ENCODE measurements at regions not wholly inside any gene's neighbourhood (a gene's known extent, or its start where the extent isn't known, plus 50 kb on each side); places are given as distances from the start of the nearest gene placed in this dataset.
"Not testable (repeated sequence)": the region's sequence is repeated elsewhere in the genome, so short reads cannot be mapped to it uniquely, and the experiment has no call there.

DNA sequence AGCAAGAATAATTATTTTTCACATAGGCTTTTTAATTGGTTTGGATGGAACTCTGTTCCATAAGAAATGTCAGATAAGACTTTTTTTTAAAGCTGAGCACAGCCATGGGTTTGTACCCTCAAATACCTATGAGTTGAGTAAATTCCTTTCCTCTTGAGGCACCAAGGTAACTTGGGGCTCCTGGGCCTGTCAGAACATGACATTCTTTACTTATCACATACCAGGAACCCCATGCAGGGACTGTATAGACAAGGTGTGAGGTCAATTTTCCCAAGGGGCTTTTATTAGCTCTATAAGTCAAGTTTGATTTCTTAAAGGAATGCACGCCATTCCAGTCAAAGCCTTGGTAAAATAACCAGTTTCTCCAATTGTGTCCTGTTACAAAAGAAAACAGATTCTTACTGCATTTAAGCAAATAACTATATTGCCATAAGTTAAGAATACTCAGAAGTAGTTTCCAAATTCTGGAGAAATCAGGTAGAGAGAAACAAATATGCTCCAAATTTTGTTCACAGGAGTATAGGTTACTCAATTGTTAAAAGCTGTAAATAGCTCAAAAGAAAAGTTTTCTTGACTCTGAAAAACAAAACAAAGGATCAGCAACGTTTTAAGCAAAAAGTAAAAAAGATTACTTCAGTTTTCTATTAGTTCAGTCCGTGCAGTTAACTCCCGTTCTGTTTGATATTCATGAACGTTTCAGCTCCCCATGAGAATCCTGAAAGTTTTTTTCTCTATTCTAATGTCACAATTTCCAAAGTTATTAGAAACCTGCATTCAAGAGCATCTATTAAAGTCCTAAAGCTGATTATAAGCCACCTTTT is 167.5 kb upstream of the NAMPT start:
- no peak for DNase-seq (ENCODE audit: low read depth, low spot score)
- no peaks in the 10 kb centered on the region; the same call in 1 of the 2 replicates for H3K9me3 ChIP-seq (ENCODE audit: control insufficient read depth, insufficient read depth, low read length)
- no CpG with 5 or more reads among the region's 5 CpGs for WGBS (ENCODE audit: insufficient coverage, insufficient read length)

GRCh38 chr7:106451171-106451570 is 166.4 kb upstream of the NAMPT start:
- H3K27ac ChIP-seq (ENCODE audit: low read length) = no peak overlapping the region
- H3K27me3 ChIP-seq (ENCODE audit: control insufficient read depth, insufficient read depth, low read length) = no peaks in the 10 kb centered on the region
- H3K4me3 ChIP-seq (ENCODE audit: low read length) = no peak overlapping the region
- DNase-seq (ENCODE audit: low read depth, low spot score) = no peak
- WGBS (ENCODE audit: insufficient coverage, insufficient read length) = no CpG with 5 or more reads among the region's 4 CpGs
- H3K4me1 ChIP-seq (ENCODE audit: control insufficient read depth, insufficient read depth, low read length) = no peaks in the 10 kb centered on the region
- H3K36me3 ChIP-seq (ENCODE audit: control insufficient read depth, insufficient read depth, low read length) = no peaks in the 10 kb centered on the region
- H3K9me3 ChIP-seq (ENCODE audit: control insufficient read depth, insufficient read depth, low read length) = no peaks in the 10 kb centered on the region; the same call in 1 of the 2 replicates

More for the DNA sequence above, 167.5 kb upstream of the NAMPT start:
- Histone ChIP-seq H3K27ac (ENCODE audit: low read length) (no peak overlapping the region), H3K36me3 (ENCODE audit: control insufficient read depth, insufficient read depth, low read length) (no peaks in the 10 kb centered on the region), H3K4me1 (ENCODE audit: control insufficient read depth, insufficient read depth, low read length) (no peaks in the 10 kb centered on the region), H3K27me3 (ENCODE audit: control insufficient read depth, insufficient read depth, low read length) (no peaks in the 10 kb centered on the region), H3K4me3 (ENCODE audit: low read length) (no peak overlapping the region)

- Histone ChIP-seq H3K4me1 (ENCODE audit: control insufficient read depth, insufficient read depth, low read length) (no peaks in the 10 kb centered on the region), H3K9me3 (ENCODE audit: control insufficient read depth, insufficient read depth, low read length) (no peaks in the 10 kb centered on the region; the same call in 1 of the 2 replicates), H3K27me3 (ENCODE audit: control insufficient read depth, insufficient read depth, low read length) (no peaks in the 10 kb centered on the region), H3K4me3 (ENCODE audit: low read length) (no peak overlapping the region), H3K36me3 (ENCODE audit: control insufficient read depth, insufficient read depth, low read length) (no peaks in the 10 kb centered on the region), H3K27ac (ENCODE audit: low read length) (no peak overlapping the region)
- WGBS (ENCODE audit: insufficient coverage, insufficient read length) = no CpG with 5 or more reads among the region's 3 CpGs
- no peak for DNase-seq (ENCODE audit: low read depth, low spot score)
These were observed 165.9 kb upstream of the NAMPT start for GRCh38 chr7:106450716-106451115.

- no peak for DNase-seq (ENCODE audit: low read depth, low spot score)
- no peak overlapping the region for H3K27ac ChIP-seq (ENCODE audit: low read length)
These were observed 164.4 kb upstream of the NAMPT start for GRCh38 chr7:106448992-106449859.

DNA sequence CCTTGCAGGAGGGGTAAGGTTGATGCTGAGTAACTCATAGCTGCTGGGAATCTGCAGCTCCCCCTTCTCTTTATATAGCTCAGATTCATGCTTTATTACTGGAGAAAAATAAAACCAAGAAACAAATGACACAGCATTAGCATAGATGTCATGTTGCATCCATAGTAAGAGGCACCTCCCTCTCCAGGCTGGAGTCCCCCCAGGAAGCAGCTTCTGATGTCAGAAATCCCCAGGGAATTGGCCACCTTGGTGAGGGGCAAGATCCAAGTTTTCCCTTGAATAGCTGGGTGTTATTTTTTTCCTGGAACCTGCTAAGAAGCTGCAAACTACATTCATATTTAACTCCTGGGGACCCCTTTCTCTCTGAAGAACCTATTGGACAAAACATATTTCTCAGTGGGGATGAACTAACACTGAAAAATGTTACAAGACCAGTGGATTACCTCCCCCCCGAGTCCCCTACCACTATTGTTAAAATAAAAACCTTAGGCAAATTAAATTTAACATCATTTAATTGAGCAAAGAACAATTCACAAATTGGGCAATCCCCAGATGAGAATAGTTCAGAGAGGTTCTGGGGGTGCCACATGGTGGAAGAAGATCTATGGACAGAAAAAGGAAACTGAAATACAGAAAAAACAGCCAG is 163.7 kb upstream of the NAMPT start:
- no peaks in the 10 kb centered on the region for H3K4me1 ChIP-seq (ENCODE audit: control insufficient read depth, insufficient read depth, low read length)
- no peak overlapping the region for H3K27ac ChIP-seq (ENCODE audit: low read length)
- no CpG with 5 or more reads among the region's 1 CpG for WGBS (ENCODE audit: insufficient coverage, insufficient read length)
- H3K9me3 ChIP-seq (ENCODE audit: control insufficient read depth, insufficient read depth, low read length) = no peaks in the 10 kb centered on the region; the same call in 1 of the 2 replicates
- no peak overlapping the region for H3K4me3 ChIP-seq (ENCODE audit: low read length)
- no peak for DNase-seq (ENCODE audit: low read depth, low spot score)
- no peaks in the 10 kb centered on the region for H3K36me3 ChIP-seq (ENCODE audit: control insufficient read depth, insufficient read depth, low read length)
- no peaks in the 10 kb centered on the region for H3K27me3 ChIP-seq (ENCODE audit: control insufficient read depth, insufficient read depth, low read length)

More at GRCh38 chr7:106448992-106449859, 164.4 kb upstream of the NAMPT start:
- H3K9me3 ChIP-seq (ENCODE audit: control insufficient read depth, insufficient read depth, low read length) = no peaks in the 10 kb centered on the region; the same call in 1 of the 2 replicates
- no peaks in the 10 kb centered on the region for H3K36me3 ChIP-seq (ENCODE audit: control insufficient read depth, insufficient read depth, low read length)
- no peak overlapping the region for H3K4me3 ChIP-seq (ENCODE audit: low read length)
- WGBS (ENCODE audit: insufficient coverage, insufficient read length) = no CpG with 5 or more reads among the region's 7 CpGs
- H3K27me3 ChIP-seq (ENCODE audit: control insufficient read depth, insufficient read depth, low read length) = no peaks in the 10 kb centered on the region
- H3K4me1 ChIP-seq (ENCODE audit: control insufficient read depth, insufficient read depth, low read length) = no peaks in the 10 kb centered on the region

GRCh38 chr7:106447318-106447847 is 162.6 kb upstream of the NAMPT start:
- Histone ChIP-seq H3K4me3 (ENCODE audit: low read length) (no peak overlapping the region), H3K27ac (ENCODE audit: low read length) (no peak overlapping the region), H3K36me3 (ENCODE audit: control insufficient read depth, insufficient read depth, low read length) (no peaks in the 10 kb centered on the region), H3K27me3 (ENCODE audit: control insufficient read depth, insufficient read depth, low read length) (no peaks in the 10 kb centered on the region), H3K4me1 (ENCODE audit: control insufficient read depth, insufficient read depth, low read length) (no peaks in the 10 kb centered on the region), H3K9me3 (ENCODE audit: control insufficient read depth, insufficient read depth, low read length) (no peaks in the 10 kb centered on the region; the same call in 1 of the 2 replicates)
- no peak for DNase-seq (ENCODE audit: low read depth, low spot score)
- no CpG with 5 or more reads among the region's 3 CpGs for WGBS (ENCODE audit: insufficient coverage, insufficient read length)

DNA sequence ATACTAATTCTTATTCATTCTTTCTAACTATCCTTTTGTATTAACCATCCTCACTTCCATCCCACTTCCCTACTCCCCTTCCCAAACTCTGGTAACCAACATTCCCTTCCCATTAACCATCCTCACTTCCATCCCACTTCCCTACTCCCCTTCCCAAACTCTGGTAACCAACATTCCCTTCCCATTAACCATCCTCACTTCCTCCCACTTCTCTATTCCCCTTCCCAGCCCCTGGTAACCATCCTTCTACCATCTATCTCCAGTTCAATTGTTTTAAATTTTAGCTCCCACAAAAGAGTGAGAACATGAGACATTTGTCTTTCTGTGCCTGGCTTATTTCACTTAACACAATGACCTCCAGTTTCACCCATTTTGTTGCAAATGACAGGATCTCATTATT is 160.6 kb upstream of the NAMPT start:
- H3K27me3 ChIP-seq (ENCODE audit: control insufficient read depth, insufficient read depth, low read length); H3K4me3 ChIP-seq (ENCODE audit: low read length); H3K36me3 ChIP-seq (ENCODE audit: control insufficient read depth, insufficient read depth, low read length); H3K9me3 ChIP-seq (ENCODE audit: control insufficient read depth, insufficient read depth, low read length); H3K27ac ChIP-seq (ENCODE audit: low read length); DNase-seq (ENCODE audit: low read depth, low spot score); H3K4me1 ChIP-seq (ENCODE audit: control insufficient read depth, insufficient read depth, low read length): not testable (repeated sequence)

- no CpG with 5 or more reads among the region's 1 CpG for WGBS (ENCODE audit: insufficient coverage, insufficient read length)
- no peak for DNase-seq (ENCODE audit: low read depth, low spot score)
These were observed 159.4 kb upstream of the NAMPT start for GRCh38 chr7:106444068-106444655.

GRCh38 chr7:106443156-106443555 is 158.4 kb upstream of the NAMPT start:
- Histone ChIP-seq H3K4me1 (ENCODE audit: control insufficient read depth, insufficient read depth, low read length) (no peaks in the 10 kb centered on the region), H3K9me3 (ENCODE audit: control insufficient read depth, insufficient read depth, low read length) (no peaks in the 10 kb centered on the region), H3K27ac (ENCODE audit: low read length) (no peak overlapping the region), H3K36me3 (ENCODE audit: control insufficient read depth, insufficient read depth, low read length) (no peaks in the 10 kb centered on the region), H3K4me3 (ENCODE audit: low read length) (no peak overlapping the region), H3K27me3 (ENCODE audit: control insufficient read depth, insufficient read depth, low read length) (no peaks in the 10 kb centered on the region)
- WGBS (ENCODE audit: insufficient coverage, insufficient read length) = no CpG with 5 or more reads among the region's 4 CpGs
- no peak for DNase-seq (ENCODE audit: low read depth, low spot score)

More at GRCh38 chr7:106444068-106444655, 159.4 kb upstream of the NAMPT start:
- Histone ChIP-seq H3K27me3 (ENCODE audit: control insufficient read depth, insufficient read depth, low read length) (no peaks in the 10 kb centered on the region), H3K9me3 (ENCODE audit: control insufficient read depth, insufficient read depth, low read length) (no peaks in the 10 kb centered on the region; the same call in 1 of the 2 replicates), H3K36me3 (ENCODE audit: control insufficient read depth, insufficient read depth, low read length) (no peaks in the 10 kb centered on the region), H3K27ac (ENCODE audit: low read length) (no peak overlapping the region), H3K4me1 (ENCODE audit: control insufficient read depth, insufficient read depth, low read length) (no peaks in the 10 kb centered on the region), H3K4me3 (ENCODE audit: low read length) (no peak overlapping the region)

- no CpG with 5 or more reads among the region's 1 CpG for WGBS (ENCODE audit: insufficient coverage, insufficient read length)
- Histone ChIP-seq H3K9me3 (ENCODE audit: control insufficient read depth, insufficient read depth, low read length) (no peaks in the 10 kb centered on the region), H3K27ac (ENCODE audit: low read length) (no peak overlapping the region), H3K4me3 (ENCODE audit: low read length) (no peak overlapping the region), H3K4me1 (ENCODE audit: control insufficient read depth, insufficient read depth, low read length) (no peaks in the 10 kb centered on the region), H3K36me3 (ENCODE audit: control insufficient read depth, insufficient read depth, low read length) (no peaks in the 10 kb centered on the region), H3K27me3 (ENCODE audit: control insufficient read depth, insufficient read depth, low read length) (no peaks in the 10 kb centered on the region)
- no peak for DNase-seq (ENCODE audit: low read depth, low spot score)
These were observed 157.7 kb upstream of the NAMPT start for GRCh38 chr7:106442476-106442875.

Measured in iPS DF 6.9 (cell line).